WI38 (cell line): ENCODE measurements at regions not wholly inside any gene's neighbourhood (a gene's known extent, or its start where the extent isn't known, plus 50 kb on each side); places are given as distances from the start of the nearest gene placed in this dataset.

Experiments used
- H3K4me3 ChIP-seq: 2 replicates; pipeline ENCODE4 v1.5.1; 2011; ENCODE audit warnings: low read depth, mild to moderate bottlenecking, control low read depth, low read length
- TF ChIP-seq, protein P1 (sequence below): IDR thresholded peaks from 2 replicates; pipeline ENCODE4 v1.5.1; 2012; ENCODE audit warnings: low read depth, mild to moderate bottlenecking, control low read depth, low read length

DNA sequence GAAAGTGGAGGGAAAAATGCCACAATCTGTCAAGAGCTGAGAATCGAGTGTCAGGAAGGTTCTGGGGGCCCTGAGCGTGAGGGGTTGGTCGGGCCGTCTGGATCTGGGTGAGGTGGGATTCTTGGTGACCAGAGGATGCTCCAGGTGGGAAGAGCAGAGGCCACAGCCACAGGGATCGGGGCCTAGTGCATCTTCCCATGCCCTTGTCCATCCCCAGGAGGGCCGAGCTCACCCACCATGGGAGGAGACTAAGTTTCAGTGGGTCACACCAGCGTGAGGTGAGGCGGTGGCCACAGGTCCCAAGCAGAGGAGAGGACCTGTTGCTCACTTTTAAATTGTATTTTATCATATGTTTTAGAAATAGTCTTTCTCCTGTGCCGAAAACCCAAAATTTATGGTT is 70.0 kb downstream of the TMEM18 start:
- H3K4me3 ChIP-seq, result no peak overlapping the region
- TF ChIP-seq, protein P1, sequence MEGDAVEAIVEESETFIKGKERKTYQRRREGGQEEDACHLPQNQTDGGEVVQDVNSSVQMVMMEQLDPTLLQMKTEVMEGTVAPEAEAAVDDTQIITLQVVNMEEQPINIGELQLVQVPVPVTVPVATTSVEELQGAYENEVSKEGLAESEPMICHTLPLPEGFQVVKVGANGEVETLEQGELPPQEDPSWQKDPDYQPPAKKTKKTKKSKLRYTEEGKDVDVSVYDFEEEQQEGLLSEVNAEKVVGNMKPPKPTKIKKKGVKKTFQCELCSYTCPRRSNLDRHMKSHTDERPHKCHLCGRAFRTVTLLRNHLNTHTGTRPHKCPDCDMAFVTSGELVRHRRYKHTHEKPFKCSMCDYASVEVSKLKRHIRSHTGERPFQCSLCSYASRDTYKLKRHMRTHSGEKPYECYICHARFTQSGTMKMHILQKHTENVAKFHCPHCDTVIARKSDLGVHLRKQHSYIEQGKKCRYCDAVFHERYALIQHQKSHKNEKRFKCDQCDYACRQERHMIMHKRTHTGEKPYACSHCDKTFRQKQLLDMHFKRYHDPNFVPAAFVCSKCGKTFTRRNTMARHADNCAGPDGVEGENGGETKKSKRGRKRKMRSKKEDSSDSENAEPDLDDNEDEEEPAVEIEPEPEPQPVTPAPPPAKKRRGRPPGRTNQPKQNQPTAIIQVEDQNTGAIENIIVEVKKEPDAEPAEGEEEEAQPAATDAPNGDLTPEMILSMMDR, result no peak

DNA sequence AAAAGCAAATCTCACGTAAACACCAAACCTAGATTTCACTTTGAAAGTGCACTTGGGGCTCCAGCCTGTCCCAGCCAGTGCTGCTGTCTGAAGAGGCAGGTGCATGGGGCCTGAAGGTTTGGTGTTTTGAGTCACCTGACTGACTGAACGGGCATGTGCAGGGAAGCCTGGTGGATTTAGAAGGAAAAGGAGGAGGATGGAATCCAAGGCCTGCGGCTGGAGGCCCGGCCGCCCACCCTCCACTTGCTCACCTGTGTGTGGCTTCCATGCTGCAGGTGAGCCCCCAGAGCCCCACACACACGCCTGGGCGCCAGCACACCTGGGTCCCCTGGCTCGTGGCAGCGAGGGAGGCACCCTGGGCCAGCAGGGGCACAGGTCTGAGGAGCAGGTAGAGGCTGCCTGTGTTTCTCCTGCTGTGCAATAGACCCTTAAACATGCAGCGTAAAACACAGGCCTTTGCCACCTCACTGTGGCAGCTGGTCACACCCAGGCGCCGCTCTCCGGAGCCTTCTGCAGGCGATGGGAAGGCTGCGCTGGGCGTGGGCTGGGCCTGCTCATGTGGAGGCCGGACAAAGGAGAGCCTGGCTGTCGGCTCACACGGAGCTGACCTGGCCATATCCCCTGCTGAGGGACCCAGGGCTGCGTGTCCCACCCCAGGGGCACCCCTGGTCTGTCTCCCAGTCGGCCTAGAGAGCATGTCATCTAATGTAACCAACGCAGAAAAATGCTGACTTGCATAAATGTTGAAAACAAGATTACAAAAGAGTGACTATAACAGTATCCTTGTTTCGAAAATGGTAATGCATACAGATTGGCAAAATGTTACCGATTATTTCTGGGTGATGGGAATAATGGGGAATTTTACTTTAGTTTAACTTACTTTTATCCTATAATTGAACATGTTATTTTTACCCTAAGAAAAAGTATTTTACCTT is 71.3 kb downstream of the TMEM18 start:
- TF ChIP-seq, protein P1, result no peak
- H3K4me3 ChIP-seq, result no peak overlapping the region

DNA sequence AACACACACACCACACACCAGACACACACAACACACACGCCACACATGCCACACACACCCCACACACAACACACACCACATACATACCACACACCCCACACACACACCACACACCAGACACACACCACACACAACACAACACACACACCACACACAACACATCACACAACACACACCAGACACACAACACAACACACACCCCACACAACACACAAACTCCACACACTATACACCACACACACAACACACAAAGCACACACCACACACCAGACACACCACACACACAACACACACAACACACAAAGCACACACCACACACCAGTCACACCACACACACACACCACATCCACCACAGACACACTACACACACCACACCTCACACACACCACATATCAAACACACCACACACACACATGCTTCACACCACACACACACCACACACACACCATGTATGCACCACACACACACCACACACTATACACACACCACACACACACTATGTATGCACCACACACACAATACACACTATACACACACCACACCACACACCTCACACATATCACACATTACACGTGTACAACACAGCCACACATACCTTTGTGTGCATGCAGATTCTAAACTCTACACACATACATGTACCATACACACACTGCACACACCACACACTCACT is 72.2 kb downstream of the TMEM18 start:
- TF ChIP-seq, protein P1, result no peak
- H3K4me3 ChIP-seq, result no peak overlapping the region

DNA sequence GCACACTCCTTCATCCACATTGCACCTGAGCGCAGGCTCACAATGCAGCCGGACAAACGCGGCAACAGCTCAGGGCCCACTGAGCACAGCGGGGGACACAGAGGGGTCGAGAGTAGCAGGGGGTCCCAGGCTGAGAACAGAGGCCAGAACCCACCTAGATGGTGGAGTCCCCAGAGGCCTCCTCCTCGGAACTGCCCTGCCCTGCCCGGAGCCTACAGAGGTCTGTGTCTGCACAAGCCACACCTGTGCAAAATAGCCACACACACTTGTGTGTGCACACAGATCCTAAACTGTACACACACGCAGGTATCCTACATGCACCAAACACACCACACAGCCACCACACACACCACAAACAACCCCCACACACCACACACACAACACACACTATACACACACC is 72.8 kb downstream of the TMEM18 start:
- H3K4me3 ChIP-seq, result no peak overlapping the region
- TF ChIP-seq, protein P1, result no peak

DNA sequence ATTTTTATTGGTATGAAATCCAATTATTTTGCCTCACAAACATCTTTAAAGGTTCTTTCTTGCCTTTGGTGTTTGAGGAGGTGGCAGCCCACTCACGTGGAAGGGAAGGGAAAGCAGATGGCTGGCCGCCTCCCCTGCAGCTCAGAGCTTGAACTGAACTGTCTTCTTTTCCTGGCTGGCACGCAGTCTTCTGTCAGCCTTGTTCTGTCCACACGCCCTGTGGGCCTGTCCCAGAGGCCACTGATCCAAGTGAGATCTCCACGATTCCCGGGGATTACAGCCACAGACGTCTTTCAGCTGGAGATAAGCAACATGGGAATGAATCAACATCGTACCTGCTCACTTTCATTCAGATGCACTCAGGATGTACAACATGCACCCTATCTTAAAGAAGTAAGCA is 73.3 kb downstream of the TMEM18 start:
- H3K4me3 ChIP-seq, result no peak overlapping the region
- TF ChIP-seq, protein P1, result no peak

DNA sequence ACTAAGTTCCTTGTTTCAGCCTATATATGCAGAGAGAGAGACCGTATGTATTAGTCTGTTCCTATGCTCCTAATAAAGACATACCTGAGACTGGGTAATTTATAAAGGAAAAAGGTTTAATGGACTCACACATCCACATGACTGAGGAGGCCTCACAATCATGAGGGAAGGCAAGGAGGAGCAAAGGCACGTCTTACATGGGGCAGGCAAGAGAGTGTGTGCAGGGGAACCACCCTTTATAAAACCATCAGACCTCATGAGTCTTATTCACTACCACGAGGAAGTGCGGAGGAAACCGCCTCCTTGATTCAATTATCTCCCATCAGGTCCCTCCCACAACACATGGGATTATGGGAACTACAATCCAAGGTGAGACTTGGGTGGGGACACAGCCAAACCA is 73.8 kb downstream of the TMEM18 start:
- no peak overlapping the region for H3K4me3 ChIP-seq
- TF ChIP-seq, protein P1, result no peak
